GM12878 (cell line): ENCODE measurements at regions not wholly inside any gene's neighbourhood (a gene's known extent, or its start where the extent isn't known, plus 50 kb on each side); places are given as distances from the start of the nearest gene placed in this dataset.

Source experiments
- BCL11A ChIP-seq: IDR thresholded peaks from 2 replicates; pipeline ENCODE4 v1.6.1; 2011; ENCODE audit warnings: low read depth, low read length
- BMI1 ChIP-seq: fragments of 450-650 bp; IDR thresholded peaks from 2 replicates; pipeline ENCODE4 v1.6.1; 2016; ENCODE audit warnings: mild to moderate bottlenecking, moderate library complexity, borderline replicate concordance
- CBX5 ChIP-seq: sonication (generic); IDR thresholded peaks from 2 replicates; pipeline ENCODE4 v1.6.1; 2016; ENCODE audit warnings: low read depth, moderate library complexity, mild to moderate bottlenecking, inconsistent platforms
- CHD1 ChIP-seq: IDR thresholded peaks from 2 replicates; pipeline ENCODE4 v1.6.1; 2012; ENCODE audit warnings: low read depth, low read length, improper control_type of control experiment
- DPF2 ChIP-seq: fragments of 450-650 bp; IDR thresholded peaks from 2 replicates; pipeline ENCODE4 v1.6.1; 2017; ENCODE audit warnings: mild to moderate bottlenecking
- HDAC2 ChIP-seq: fragments of 200-600 bp; sonication (generic); IDR thresholded peaks from 2 replicates; pipeline ENCODE4 v1.6.1; 2017
- HDGF ChIP-seq: fragments of 450-650 bp; IDR thresholded peaks from 2 replicates; pipeline ENCODE4 v1.6.1; 2016; ENCODE audit warnings: antibody characterized with exemption
- IRF3 ChIP-seq: fragments of 450-650 bp; IDR thresholded peaks from 2 replicates; pipeline ENCODE4 v1.6.1; 2014; ENCODE audit warnings: mild to moderate bottlenecking
- IRF4 ChIP-seq: IDR thresholded peaks from 2 replicates; pipeline ENCODE4 v1.6.1; 2011; ENCODE audit warnings: low read depth, low read length
- MTA2 ChIP-seq: fragments of 450-650 bp; IDR thresholded peaks from 2 replicates; pipeline ENCODE4 v1.6.1; 2016; ENCODE audit warnings: low read depth, mild to moderate bottlenecking, moderate library complexity
- PML ChIP-seq: IDR thresholded peaks from 2 replicates; pipeline ENCODE4 v1.6.1; 2012; ENCODE audit warnings: low read length, inconsistent platforms
- RELB ChIP-seq: fragments of 450-650 bp; IDR thresholded peaks from 2 replicates; pipeline ENCODE4 v1.6.1; 2017; ENCODE audit warnings: low read depth, mild to moderate bottlenecking, moderate library complexity
- RFX5 ChIP-seq: IDR thresholded peaks from 2 replicates; pipeline ENCODE4 v1.6.1; 2011; ENCODE audit warnings: low read depth, low read length, improper control_type of control experiment
- SIN3A ChIP-seq: IDR thresholded peaks from 2 replicates; pipeline ENCODE4 v1.6.1; 2012; ENCODE audit warnings: low read depth, low read length, improper control_type of control experiment
- SREBF1 ChIP-seq: IDR thresholded peaks from 2 replicates; pipeline ENCODE4 v1.6.1; 2012; ENCODE audit warnings: mild to moderate bottlenecking, low read length
- STAT1 ChIP-seq: fragments of 450-650 bp; conservative IDR thresholded peaks from 2 replicates; pipeline ENCODE4 v1.6.1; 2014; ENCODE audit warnings: antibody characterized with exemption, mild to moderate bottlenecking
- STAT3 ChIP-seq: IDR thresholded peaks from 2 replicates; pipeline ENCODE4 v1.6.1; 2011; ENCODE audit warnings: low read depth, low read length, improper control_type of control experiment
- TCF3 ChIP-seq: IDR thresholded peaks from 2 replicates; pipeline ENCODE4 v1.6.1; 2012; ENCODE audit warnings: low read depth, mild to moderate bottlenecking, low read length, borderline replicate concordance; ENCODE audit not compliant: insufficient read depth
- TCF7 ChIP-seq: IDR thresholded peaks from 2 replicates; pipeline ENCODE4 v1.6.1; 2014; ENCODE audit warnings: antibody characterized with exemption, borderline replicate concordance
- ZNF217 ChIP-seq: fragments of 450-650 bp; IDR thresholded peaks from 2 replicates; pipeline ENCODE4 v1.6.1; 2017; ENCODE audit warnings: antibody characterized with exemption, mild to moderate bottlenecking
- TF ChIP-seq, protein P1 (sequence below): fragments of 450-650 bp; IDR thresholded peaks from 2 replicates; pipeline ENCODE4 v1.6.1; 2016; ENCODE audit warnings: mild to moderate bottlenecking
- TF ChIP-seq, protein P2 (sequence below): fragments of 450-650 bp; formaldehyde crosslinking; IDR thresholded peaks from 2 replicates; pipeline ENCODE4 v1.5.0; 2022; ENCODE audit warnings: mild to moderate bottlenecking, missing genetic modification characterization
- TF ChIP-seq, protein P3 (sequence below): fragments of 150-350 bp; IDR thresholded peaks from 2 replicates; pipeline ENCODE4 v1.6.1; 2016; ENCODE audit warnings: low read depth, low read length

DNA sequence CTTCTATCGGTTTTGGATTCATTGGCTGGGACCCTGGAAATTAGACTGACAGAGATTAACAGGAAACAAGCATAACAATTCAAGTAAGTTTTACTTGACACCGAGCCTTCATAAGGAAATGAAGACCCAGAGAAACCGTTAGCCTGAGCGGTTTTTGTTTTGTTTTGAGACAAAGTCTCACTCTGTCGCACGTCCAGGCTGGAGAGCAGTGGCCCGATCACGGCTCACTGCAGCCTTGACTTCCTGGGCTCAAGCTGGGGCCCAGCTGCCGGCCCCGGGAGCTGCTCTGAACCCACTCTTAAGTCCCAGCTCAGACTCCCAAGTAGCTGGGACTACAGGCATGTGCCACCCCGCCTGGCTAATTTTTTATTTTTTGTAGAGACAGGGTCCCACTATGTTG, 321.3 kb downstream of the SEC14L1 start (continued):
- peak; percentile 82; the same call in 1 of the 2 replicates for TF ChIP-seq TCF3
- TF ChIP-seq SREBF1: no peak
- no peak for TF ChIP-seq CBX5
- no peak for TF ChIP-seq TCF7
- TF ChIP-seq STAT1: no peak
- peak; percentile 76 for TF ChIP-seq DPF2
- 0 out of 2 replicates have a peak, but pooled peaks have one; percentile 15 for TF ChIP-seq RELB
- TF ChIP-seq MTA2: 0 out of 2 replicates have a peak, but pooled peaks have one; percentile 18
- no peak for TF ChIP-seq HDAC2
- no peak for TF ChIP-seq STAT3
- TF ChIP-seq HDGF: no peak
- TF ChIP-seq RFX5: no peak
- TF ChIP-seq ZNF217: no peak
- TF ChIP-seq PML: 0 out of 2 replicates have a peak, but pooled peaks have one; percentile 47
- TF ChIP-seq, protein P1, sequence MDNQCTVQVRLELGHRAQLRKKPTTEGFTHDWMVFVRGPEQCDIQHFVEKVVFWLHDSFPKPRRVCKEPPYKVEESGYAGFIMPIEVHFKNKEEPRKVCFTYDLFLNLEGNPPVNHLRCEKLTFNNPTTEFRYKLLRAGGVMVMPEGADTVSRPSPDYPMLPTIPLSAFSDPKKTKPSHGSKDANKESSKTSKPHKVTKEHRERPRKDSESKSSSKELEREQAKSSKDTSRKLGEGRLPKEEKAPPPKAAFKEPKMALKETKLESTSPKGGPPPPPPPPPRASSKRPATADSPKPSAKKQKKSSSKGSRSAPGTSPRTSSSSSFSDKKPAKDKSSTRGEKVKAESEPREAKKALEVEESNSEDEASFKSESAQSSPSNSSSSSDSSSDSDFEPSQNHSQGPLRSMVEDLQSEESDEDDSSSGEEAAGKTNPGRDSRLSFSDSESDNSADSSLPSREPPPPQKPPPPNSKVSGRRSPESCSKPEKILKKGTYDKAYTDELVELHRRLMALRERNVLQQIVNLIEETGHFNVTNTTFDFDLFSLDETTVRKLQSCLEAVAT: peak; percentile 78
- TF ChIP-seq, protein P2, sequence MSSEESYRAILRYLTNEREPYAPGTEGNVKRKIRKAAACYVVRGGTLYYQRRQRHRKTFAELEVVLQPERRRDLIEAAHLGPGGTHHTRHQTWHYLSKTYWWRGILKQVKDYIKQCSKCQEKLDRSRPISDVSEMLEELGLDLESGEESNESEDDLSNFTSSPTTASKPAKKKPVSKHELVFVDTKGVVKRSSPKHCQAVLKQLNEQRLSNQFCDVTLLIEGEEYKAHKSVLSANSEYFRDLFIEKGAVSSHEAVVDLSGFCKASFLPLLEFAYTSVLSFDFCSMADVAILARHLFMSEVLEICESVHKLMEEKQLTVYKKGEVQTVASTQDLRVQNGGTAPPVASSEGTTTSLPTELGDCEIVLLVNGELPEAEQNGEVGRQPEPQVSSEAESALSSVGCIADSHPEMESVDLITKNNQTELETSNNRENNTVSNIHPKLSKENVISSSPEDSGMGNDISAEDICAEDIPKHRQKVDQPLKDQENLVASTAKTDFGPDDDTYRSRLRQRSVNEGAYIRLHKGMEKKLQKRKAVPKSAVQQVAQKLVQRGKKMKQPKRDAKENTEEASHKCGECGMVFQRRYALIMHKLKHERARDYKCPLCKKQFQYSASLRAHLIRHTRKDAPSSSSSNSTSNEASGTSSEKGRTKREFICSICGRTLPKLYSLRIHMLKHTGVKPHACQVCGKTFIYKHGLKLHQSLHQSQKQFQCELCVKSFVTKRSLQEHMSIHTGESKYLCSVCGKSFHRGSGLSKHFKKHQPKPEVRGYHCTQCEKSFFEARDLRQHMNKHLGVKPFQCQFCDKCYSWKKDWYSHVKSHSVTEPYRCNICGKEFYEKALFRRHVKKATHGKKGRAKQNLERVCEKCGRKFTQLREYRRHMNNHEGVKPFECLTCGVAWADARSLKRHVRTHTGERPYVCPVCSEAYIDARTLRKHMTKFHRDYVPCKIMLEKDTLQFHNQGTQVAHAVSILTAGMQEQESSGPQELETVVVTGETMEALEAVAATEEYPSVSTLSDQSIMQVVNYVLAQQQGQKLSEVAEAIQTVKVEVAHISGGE (CRISPR knock-in tag): no peak
- TF ChIP-seq CHD1: no peak
- TF ChIP-seq SIN3A: no peak
- 0 out of 2 replicates have a peak, but pooled peaks have one; percentile 16 for TF ChIP-seq BCL11A
- TF ChIP-seq BMI1: no peak
- TF ChIP-seq, protein P3, sequence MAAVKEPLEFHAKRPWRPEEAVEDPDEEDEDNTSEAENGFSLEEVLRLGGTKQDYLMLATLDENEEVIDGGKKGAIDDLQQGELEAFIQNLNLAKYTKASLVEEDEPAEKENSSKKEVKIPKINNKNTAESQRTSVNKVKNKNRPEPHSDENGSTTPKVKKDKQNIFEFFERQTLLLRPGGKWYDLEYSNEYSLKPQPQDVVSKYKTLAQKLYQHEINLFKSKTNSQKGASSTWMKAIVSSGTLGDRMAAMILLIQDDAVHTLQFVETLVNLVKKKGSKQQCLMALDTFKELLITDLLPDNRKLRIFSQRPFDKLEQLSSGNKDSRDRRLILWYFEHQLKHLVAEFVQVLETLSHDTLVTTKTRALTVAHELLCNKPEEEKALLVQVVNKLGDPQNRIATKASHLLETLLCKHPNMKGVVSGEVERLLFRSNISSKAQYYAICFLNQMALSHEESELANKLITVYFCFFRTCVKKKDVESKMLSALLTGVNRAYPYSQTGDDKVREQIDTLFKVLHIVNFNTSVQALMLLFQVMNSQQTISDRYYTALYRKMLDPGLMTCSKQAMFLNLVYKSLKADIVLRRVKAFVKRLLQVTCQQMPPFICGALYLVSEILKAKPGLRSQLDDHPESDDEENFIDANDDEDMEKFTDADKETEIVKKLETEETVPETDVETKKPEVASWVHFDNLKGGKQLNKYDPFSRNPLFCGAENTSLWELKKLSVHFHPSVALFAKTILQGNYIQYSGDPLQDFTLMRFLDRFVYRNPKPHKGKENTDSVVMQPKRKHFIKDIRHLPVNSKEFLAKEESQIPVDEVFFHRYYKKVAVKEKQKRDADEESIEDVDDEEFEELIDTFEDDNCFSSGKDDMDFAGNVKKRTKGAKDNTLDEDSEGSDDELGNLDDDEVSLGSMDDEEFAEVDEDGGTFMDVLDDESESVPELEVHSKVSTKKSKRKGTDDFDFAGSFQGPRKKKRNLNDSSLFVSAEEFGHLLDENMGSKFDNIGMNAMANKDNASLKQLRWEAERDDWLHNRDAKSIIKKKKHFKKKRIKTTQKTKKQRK: no peak
- no peak for TF ChIP-seq IRF4
- no peak for TF ChIP-seq IRF3
